Neural crest cell (in vitro differentiated cells): ENCODE measurements at regions not wholly inside any gene's neighbourhood (a gene's known extent, or its start where the extent isn't known, plus 50 kb on each side); places are given as distances from the start of the nearest gene placed in this dataset.

Experiments used
- DNase-seq: peaks from one replicate; pipeline ENCODE4 v3.0.0; 2021; ENCODE audit warnings: low read depth, mixed read lengths, low spot score
- H3K27ac Mint-ChIP-seq: one replicate; pipeline ENCODE4 v1.8.0; 2021; ENCODE audit warnings: mild to moderate bottlenecking, mixed read lengths; ENCODE audit not compliant: unreplicated experiment
- H3K27me3 Mint-ChIP-seq: 2 replicates; pipeline ENCODE4 v1.8.0; 2021; ENCODE audit warnings: low read depth, mild to moderate bottlenecking, mixed read lengths
- H3K36me3 Mint-ChIP-seq: 2 replicates; pipeline ENCODE4 v1.8.0; 2021; ENCODE audit warnings: low read depth, mild to moderate bottlenecking, mixed read lengths
- H3K4me1 Mint-ChIP-seq: 2 replicates; pipeline ENCODE4 v1.8.0; 2021; ENCODE audit warnings: mixed read lengths
- H3K4me3 Mint-ChIP-seq: one replicate; pipeline ENCODE4 v1.8.0; 2021; ENCODE audit warnings: mild to moderate bottlenecking, mixed read lengths
- H3K9me3 Mint-ChIP-seq: 2 replicates; pipeline ENCODE4 v1.8.0; 2021; ENCODE audit warnings: mixed read lengths
- TF ChIP-seq, protein P1 (sequence below): fragments of 200-600 bp; sonication (generic); conservative IDR thresholded peaks from 2 replicates; pipeline ENCODE4 v1.5.0; 2021; ENCODE audit warnings: antibody characterized with exemption, mild to moderate bottlenecking

- Mint-ChIP-seq H3K36me3 (no peaks in the 10 kb centered on the region), H3K27ac (peak overlapping the region; percentile 27), H3K9me3 (no peaks in the 10 kb centered on the region), H3K4me1 (peaks cover 15% of the 10 kb centered on the region), H3K4me3 (no peak overlapping the region), H3K27me3 (no peaks in the 10 kb centered on the region)
- DNase-seq = no peak
- TF ChIP-seq, protein P1, sequence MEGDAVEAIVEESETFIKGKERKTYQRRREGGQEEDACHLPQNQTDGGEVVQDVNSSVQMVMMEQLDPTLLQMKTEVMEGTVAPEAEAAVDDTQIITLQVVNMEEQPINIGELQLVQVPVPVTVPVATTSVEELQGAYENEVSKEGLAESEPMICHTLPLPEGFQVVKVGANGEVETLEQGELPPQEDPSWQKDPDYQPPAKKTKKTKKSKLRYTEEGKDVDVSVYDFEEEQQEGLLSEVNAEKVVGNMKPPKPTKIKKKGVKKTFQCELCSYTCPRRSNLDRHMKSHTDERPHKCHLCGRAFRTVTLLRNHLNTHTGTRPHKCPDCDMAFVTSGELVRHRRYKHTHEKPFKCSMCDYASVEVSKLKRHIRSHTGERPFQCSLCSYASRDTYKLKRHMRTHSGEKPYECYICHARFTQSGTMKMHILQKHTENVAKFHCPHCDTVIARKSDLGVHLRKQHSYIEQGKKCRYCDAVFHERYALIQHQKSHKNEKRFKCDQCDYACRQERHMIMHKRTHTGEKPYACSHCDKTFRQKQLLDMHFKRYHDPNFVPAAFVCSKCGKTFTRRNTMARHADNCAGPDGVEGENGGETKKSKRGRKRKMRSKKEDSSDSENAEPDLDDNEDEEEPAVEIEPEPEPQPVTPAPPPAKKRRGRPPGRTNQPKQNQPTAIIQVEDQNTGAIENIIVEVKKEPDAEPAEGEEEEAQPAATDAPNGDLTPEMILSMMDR = no peak
Observed at GRCh38 chr3:194874206-194874605, 188.5 kb downstream of the FAM43A start.

DNA sequence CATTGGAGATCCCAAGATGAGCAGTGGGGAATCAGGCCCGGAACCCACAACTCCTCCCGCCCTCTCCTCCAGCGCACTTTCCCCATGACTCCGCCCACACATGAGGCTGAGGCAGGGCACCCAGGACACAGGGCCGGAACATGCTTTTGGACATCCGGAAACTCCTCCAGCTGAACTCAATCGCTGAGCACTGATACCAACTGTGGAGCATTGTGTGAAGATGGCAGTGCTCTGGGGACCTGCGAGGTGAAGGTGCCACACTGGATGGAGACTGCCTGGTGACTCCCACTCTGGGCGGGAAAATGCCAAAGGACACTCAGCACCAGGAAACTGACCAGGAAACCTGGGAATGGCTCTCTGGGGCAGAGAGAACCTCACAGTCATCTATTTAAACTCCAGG lies 189.1 kb downstream of the FAM43A start:
- Mint-ChIP-seq H3K36me3 (no peaks in the 10 kb centered on the region), H3K27ac (no peak overlapping the region), H3K9me3 (no peaks in the 10 kb centered on the region), H3K27me3 (no peaks in the 10 kb centered on the region), H3K4me1 (peaks cover 15% of the 10 kb centered on the region), H3K4me3 (no peak overlapping the region)
- no peak for DNase-seq
- TF ChIP-seq, protein P1 = no peak

GRCh38 chr3:194875581-194876402 lies 190.1 kb downstream of the FAM43A start:
- no peak for DNase-seq
- Mint-ChIP-seq H3K4me3 (no peak overlapping the region), H3K4me1 (peaks cover 15% of the 10 kb centered on the region), H3K27me3 (no peaks in the 10 kb centered on the region), H3K27ac (no peak overlapping the region), H3K9me3 (no peaks in the 10 kb centered on the region), H3K36me3 (no peaks in the 10 kb centered on the region)
- TF ChIP-seq, protein P1 = no peak

DNA sequence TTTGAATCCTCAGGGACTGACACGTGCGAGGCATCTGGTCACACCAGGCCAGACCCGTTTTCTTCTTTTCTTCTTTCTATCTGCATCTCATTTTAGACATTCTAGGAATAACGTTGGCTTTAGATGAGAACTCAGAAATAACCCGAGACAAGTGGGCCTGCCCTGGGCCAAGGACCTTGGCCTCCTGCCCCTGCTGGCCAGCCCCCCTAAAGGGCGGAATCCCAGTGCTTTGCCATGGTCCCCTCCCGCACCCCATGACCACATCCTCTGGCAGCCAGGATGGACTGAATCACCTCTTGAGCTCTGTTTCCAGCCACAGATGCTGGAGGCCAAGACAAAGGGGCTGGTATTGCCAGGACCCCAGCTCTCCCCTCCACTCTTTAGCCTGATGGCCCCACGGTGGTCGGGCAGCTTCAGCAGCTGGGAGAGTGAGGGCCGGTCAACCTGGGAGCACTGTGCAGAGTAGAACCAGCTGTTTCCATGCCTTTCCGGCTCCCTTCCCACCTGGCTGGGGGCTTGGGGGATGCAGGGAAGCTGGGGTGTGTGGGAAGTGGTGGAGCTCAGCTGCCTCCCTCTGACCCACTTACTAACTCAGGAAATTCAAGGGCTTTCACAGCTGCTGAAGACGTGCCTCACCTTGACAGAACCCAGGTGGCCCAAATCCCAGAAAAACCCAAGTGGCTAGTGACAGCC lies 190.9 kb downstream of the FAM43A start:
- H3K27me3 Mint-ChIP-seq = no peaks in the 10 kb centered on the region
- no peaks in the 10 kb centered on the region for H3K9me3 Mint-ChIP-seq
- peaks cover 15% of the 10 kb centered on the region for H3K4me1 Mint-ChIP-seq
- no peak for DNase-seq
- no peak overlapping the region for H3K27ac Mint-ChIP-seq
- no peak overlapping the region for H3K4me3 Mint-ChIP-seq
- TF ChIP-seq, protein P1 = no peak
- H3K36me3 Mint-ChIP-seq = no peaks in the 10 kb centered on the region

- Mint-ChIP-seq H3K27me3 (no peaks in the 10 kb centered on the region), H3K4me1 (peaks cover 5% of the 10 kb centered on the region), H3K27ac (no peak overlapping the region), H3K36me3 (no peaks in the 10 kb centered on the region), H3K4me3 (no peak overlapping the region), H3K9me3 (peaks cover 3% of the 10 kb centered on the region)
- TF ChIP-seq, protein P1 = no peak
- no peak for DNase-seq
Observed at GRCh38 chr3:194877291-194878119, 191.8 kb downstream of the FAM43A start.
